SK-N-SH (cell line): ENCODE measurements at regions not wholly inside any gene's neighbourhood (a gene's known extent, or its start where the extent isn't known, plus 50 kb on each side); places are given as distances from the start of the nearest gene placed in this dataset.

Experiments
- CTCF ChIA-PET: fragments of 300-600, 350-600 bp; formaldehyde crosslinking; extraction: SDS; loops from one replicate; lab custom pipeline; 2021; lab: Yijun Ruan, JAX
- POLR2A ChIA-PET: fragments of 350-600 bp; sonication (Branson Sonifier 250); formaldehyde crosslinking; extraction: SDS; loops from one replicate; lab custom pipeline; 2020; ENCODE audit warnings: antibody characterized with exemption, inconsistent platforms; lab: Yijun Ruan, JAX
- DNase-seq: peaks from one replicate; pipeline ENCODE4 v3.0.0; 2012
- H2AFZ ChIP-seq: fragments of 200-600 bp; sonication (generic); 2 replicates; pipeline ENCODE4 v1.8.1; 2016; ENCODE audit warnings: antibody characterized with exemption, mild to moderate bottlenecking, low read depth
- H3F3A ChIP-seq: fragments of 200-600 bp; sonication (generic); replicated peaks from 2 replicates; pipeline ENCODE3; 2016; ENCODE audit warnings: antibody characterized with exemption, mild to moderate bottlenecking; ENCODE audit not compliant: insufficient read depth
- H3K27ac ChIP-seq, 2 experiments: fragments of 200-500 bp in 1 of 2; fragments of 200-600 bp in 1 of 2; sonication (Bioruptor generic) in 1 of 2; sonication (generic), shearing (Covaris generic) in 1 of 2; 2 replicates each; pipeline versions ENCODE4 v1.5.1 to v1.6.1; 2014 to 2016; ENCODE audit warnings: low read depth in 2 of 2, inconsistent platforms in 1 of 2, low read length in 1 of 2, mild to moderate bottlenecking in 1 of 2, mixed read lengths in 1 of 2
- H3K27me3 ChIP-seq: fragments of 200-600 bp; sonication (generic), shearing (Covaris generic); 2 replicates; pipeline ENCODE4 v1.6.1; 2016; ENCODE audit warnings: mixed run types; ENCODE audit not compliant: insufficient read depth
- H3K36me3 ChIP-seq, 2 experiments: fragments of 200-500 bp in 1 of 2; fragments of 200-600 bp in 1 of 2; sonication (Bioruptor generic) in 1 of 2; sonication (generic) in 1 of 2; replicated peaks in 1 of 2; 2 replicates each; pipeline versions ENCODE3 to v1.5.1; 2014 to 2016; ENCODE audit warnings: low read length in 1 of 2, mild to moderate bottlenecking in 1 of 2; ENCODE audit not compliant: insufficient read depth in 2 of 2, control insufficient read depth in 1 of 2
- H3K4me1 ChIP-seq, 2 experiments: fragments of 200-500 bp in 1 of 2; fragments of 200-600 bp in 1 of 2; sonication (Bioruptor generic) in 1 of 2; sonication (generic), shearing (Covaris generic) in 1 of 2; 2 replicates each; pipeline versions ENCODE4 v1.5.1 to v1.6.1; 2014 to 2016; ENCODE audit warnings: low read depth in 1 of 2, low read length in 1 of 2, mixed run types in 1 of 2; ENCODE audit not compliant: insufficient read depth in 2 of 2, control insufficient read depth in 1 of 2
- H3K4me2 ChIP-seq: fragments of 200-600 bp; sonication (generic), shearing (Covaris generic); 2 replicates; pipeline ENCODE4 v1.6.1; 2017; ENCODE audit warnings: mixed run types
- H3K4me3 ChIP-seq, 2 experiments: fragments of 200-500 bp in 1 of 2; fragments of 200-600 bp in 1 of 2; sonication (Bioruptor generic) in 1 of 2; sonication (generic), shearing (Covaris generic) in 1 of 2; 2 replicates each; pipeline versions ENCODE4 v1.5.1 to v1.8.1; 2014 to 2016; ENCODE audit warnings: low read depth in 2 of 2, inconsistent platforms in 1 of 2, low read length in 1 of 2, mild to moderate bottlenecking in 1 of 2, mixed read lengths in 1 of 2, moderate library complexity in 1 of 2
- H3K79me2 ChIP-seq: fragments of 200-600 bp; sonication (generic); 2 replicates; pipeline ENCODE4 v1.8.1; 2017; ENCODE audit warnings: mild to moderate bottlenecking; ENCODE audit not compliant: insufficient read depth
- H3K9ac ChIP-seq: fragments of 200-600 bp; sonication (generic); 2 replicates; pipeline ENCODE4 v1.6.1; 2017; ENCODE audit warnings: mixed run types
- H3K9me2 ChIP-seq: fragments of 200-600 bp; sonication (generic); 2 replicates; pipeline ENCODE4 v1.6.1; 2017; ENCODE audit warnings: mixed run types
- H3K9me3 ChIP-seq: fragments of 200-600 bp; sonication (generic); 2 replicates; pipeline ENCODE4 v1.6.1; 2017; ENCODE audit warnings: mixed run types, mild to moderate bottlenecking, moderate library complexity
- H4K20me1 ChIP-seq: fragments of 200-600 bp; sonication (generic); 2 replicates; pipeline ENCODE4 v1.6.1; 2017; ENCODE audit warnings: mild to moderate bottlenecking, mixed run types; ENCODE audit not compliant: insufficient read depth
- CHD2 ChIP-seq: fragments of 150-350 bp; IDR thresholded peaks from 2 replicates; pipeline ENCODE4 v1.6.1; 2018; ENCODE audit warnings: low read length; ENCODE audit not compliant: partially characterized antibody
- ELF1 ChIP-seq: IDR thresholded peaks from 2 replicates; pipeline ENCODE4 v1.4.0; 2012
- EZH2phosphoT487 ChIP-seq: fragments of 200-600 bp; sonication (generic); IDR thresholded peaks from 2 replicates; pipeline ENCODE4 v1.6.1; 2017; ENCODE audit warnings: low read depth, mixed run types, mild to moderate bottlenecking, antibody characterized with exemption, moderate library complexity, borderline replicate concordance
- FOXJ3 ChIP-seq: sonication (generic); formaldehyde crosslinking; IDR thresholded peaks from 2 replicates; pipeline ENCODE4 v1.5.1; 2020; ENCODE audit warnings: mild to moderate bottlenecking, missing genetic modification reagents
- GATA2 ChIP-seq: sonication (generic); formaldehyde crosslinking; IDR thresholded peaks from 2 replicates; pipeline ENCODE4 v1.5.0; 2020; ENCODE audit warnings: mild to moderate bottlenecking, missing genetic modification reagents
- MAX ChIP-seq: IDR thresholded peaks from 2 replicates; pipeline ENCODE4 v1.4.0; 2012; ENCODE audit warnings: low read depth
- NFIC ChIP-seq: IDR thresholded peaks from 2 replicates; pipeline ENCODE4 v1.4.0; 2012; ENCODE audit warnings: borderline replicate concordance
- NRF1 ChIP-seq: IDR thresholded peaks from 2 replicates; pipeline ENCODE4 v1.6.1; 2012; ENCODE audit warnings: low read depth, mild to moderate bottlenecking, low read length
- RAD21 ChIP-seq: IDR thresholded peaks from 2 replicates; pipeline ENCODE4 v1.6.1; 2012; ENCODE audit warnings: mild to moderate bottlenecking, low read length
- RCOR1 ChIP-seq: fragments of 150-350 bp; IDR thresholded peaks from 2 replicates; pipeline ENCODE4 v1.6.1; 2017; ENCODE audit warnings: antibody characterized with exemption, low read length
- RFX5 ChIP-seq: IDR thresholded peaks from 2 replicates; pipeline ENCODE4 v1.6.1; 2012; ENCODE audit warnings: mild to moderate bottlenecking, improper control_type of control experiment, low read length
- RXRA ChIP-seq: IDR thresholded peaks from 2 replicates; pipeline ENCODE4 v1.4.0; 2012; ENCODE audit warnings: low read depth, mild to moderate bottlenecking, borderline replicate concordance
- TEAD4 ChIP-seq: IDR thresholded peaks from 2 replicates; pipeline ENCODE4 v1.4.0; 2012; ENCODE audit warnings: mild to moderate bottlenecking, borderline replicate concordance; ENCODE audit not compliant: insufficient read depth
- WGBS: methylation state at CpG from one replicate; pipeline ENCODE4 v1.1.6; 2017; ENCODE audit warnings: low lambda C conversion rate; 5-methylcytosine and 5-hydroxymethylcytosine counted together
- TF ChIP-seq, protein P1 (sequence below): IDR thresholded peaks from 2 replicates; pipeline ENCODE4 v1.4.0; 2012; ENCODE audit warnings: low read depth, borderline replicate concordance
- TF ChIP-seq, protein P2 (sequence below): IDR thresholded peaks from 2 replicates; pipeline ENCODE4 v1.6.1; 2012; ENCODE audit warnings: mild to moderate bottlenecking, low read depth, low read length, moderate library complexity
- TF ChIP-seq, protein P3 (sequence below): fragments of 200-600 bp; sonication (generic); IDR thresholded peaks from 2 replicates; pipeline ENCODE4 v1.6.1; 2017; ENCODE audit warnings: antibody characterized with exemption, mild to moderate bottlenecking, moderate library complexity
- TF ChIP-seq, protein P4 (sequence below): IDR thresholded peaks from 2 replicates; pipeline ENCODE4 v1.4.0; 2012; ENCODE audit warnings: low read depth, borderline replicate concordance

DNA sequence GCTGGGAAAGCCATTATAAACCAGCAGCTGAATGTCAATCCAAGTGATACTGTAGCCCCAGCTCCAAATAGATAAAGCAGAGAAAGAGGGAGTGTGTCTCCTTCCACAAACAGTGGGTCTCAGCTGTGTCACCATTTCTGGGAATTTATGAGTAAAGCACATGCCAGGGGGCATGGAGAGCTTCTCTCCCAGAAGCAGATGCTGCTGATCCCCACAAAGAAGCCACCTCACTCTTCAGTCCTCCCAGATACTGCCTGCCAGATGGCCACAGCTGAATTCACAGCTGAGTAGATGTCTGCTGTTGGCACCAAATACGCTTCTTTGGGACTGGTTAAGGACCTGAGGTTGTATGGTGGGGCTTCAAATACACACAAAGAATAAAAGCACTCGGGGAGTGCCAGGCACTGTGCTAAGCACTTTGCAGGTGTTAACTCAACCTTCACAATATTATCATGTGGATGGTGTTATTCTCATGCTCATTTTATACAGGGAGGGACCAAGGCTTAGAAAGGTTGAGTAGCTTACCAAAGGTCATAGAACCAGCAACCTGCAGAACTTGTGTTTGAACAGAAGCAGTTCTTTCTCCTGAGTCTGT, 298.3 kb downstream of the CDH11 start:
- no peaks in the 10 kb centered on the region for H3K36me3 ChIP-seq
- ChIA-PET CTCF (interaction anchor here (1.0 kb wide), 1 partner anchor 20 kb away, joined by 5 read pairs; no protein-coding TSS in a partner anchor), POLR2A (no interaction called here)
- 49% methylated on average over 2 of the region's 2 CpGs for WGBS
- H3K4me2 ChIP-seq, result no peak overlapping the region
- H3K27me3 ChIP-seq, result no peaks in the 10 kb centered on the region
- H3K9me3 ChIP-seq, result no peaks in the 10 kb centered on the region
- DNase-seq, result no peak
- no peaks in the 10 kb centered on the region; a peak in 1 of 4 replicates for H3K4me1 ChIP-seq
- no peak overlapping the region for H3K9ac ChIP-seq
- H3F3A ChIP-seq, result no peaks in the 10 kb centered on the region
- no peaks in the 10 kb centered on the region for H3K79me2 ChIP-seq
- no peak overlapping the region for H2AFZ ChIP-seq
- H3K9me2 ChIP-seq, result no peaks in the 10 kb centered on the region
- H4K20me1 ChIP-seq, result no peaks in the 10 kb centered on the region
- H3K27ac ChIP-seq, result no peak overlapping the region
- no peak overlapping the region for H3K4me3 ChIP-seq
- TF ChIP-seq MAX (no peak), RCOR1 (no peak), RXRA (no peak), RAD21 (no peak), TEAD4 (no peak), RFX5 (no peak), FOXJ3 (CRISPR knock-in tag) (no peak), NRF1 (no peak), GATA2 (CRISPR knock-in tag) (no peak), EZH2phosphoT487 (no peak), CHD2 (no peak), NFIC (no peak), ELF1 (no peak)
- TF ChIP-seq, protein P1, sequence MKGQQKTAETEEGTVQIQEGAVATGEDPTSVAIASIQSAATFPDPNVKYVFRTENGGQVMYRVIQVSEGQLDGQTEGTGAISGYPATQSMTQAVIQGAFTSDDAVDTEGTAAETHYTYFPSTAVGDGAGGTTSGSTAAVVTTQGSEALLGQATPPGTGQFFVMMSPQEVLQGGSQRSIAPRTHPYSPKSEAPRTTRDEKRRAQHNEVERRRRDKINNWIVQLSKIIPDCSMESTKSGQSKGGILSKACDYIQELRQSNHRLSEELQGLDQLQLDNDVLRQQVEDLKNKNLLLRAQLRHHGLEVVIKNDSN, result no peak
- TF ChIP-seq, protein P2, sequence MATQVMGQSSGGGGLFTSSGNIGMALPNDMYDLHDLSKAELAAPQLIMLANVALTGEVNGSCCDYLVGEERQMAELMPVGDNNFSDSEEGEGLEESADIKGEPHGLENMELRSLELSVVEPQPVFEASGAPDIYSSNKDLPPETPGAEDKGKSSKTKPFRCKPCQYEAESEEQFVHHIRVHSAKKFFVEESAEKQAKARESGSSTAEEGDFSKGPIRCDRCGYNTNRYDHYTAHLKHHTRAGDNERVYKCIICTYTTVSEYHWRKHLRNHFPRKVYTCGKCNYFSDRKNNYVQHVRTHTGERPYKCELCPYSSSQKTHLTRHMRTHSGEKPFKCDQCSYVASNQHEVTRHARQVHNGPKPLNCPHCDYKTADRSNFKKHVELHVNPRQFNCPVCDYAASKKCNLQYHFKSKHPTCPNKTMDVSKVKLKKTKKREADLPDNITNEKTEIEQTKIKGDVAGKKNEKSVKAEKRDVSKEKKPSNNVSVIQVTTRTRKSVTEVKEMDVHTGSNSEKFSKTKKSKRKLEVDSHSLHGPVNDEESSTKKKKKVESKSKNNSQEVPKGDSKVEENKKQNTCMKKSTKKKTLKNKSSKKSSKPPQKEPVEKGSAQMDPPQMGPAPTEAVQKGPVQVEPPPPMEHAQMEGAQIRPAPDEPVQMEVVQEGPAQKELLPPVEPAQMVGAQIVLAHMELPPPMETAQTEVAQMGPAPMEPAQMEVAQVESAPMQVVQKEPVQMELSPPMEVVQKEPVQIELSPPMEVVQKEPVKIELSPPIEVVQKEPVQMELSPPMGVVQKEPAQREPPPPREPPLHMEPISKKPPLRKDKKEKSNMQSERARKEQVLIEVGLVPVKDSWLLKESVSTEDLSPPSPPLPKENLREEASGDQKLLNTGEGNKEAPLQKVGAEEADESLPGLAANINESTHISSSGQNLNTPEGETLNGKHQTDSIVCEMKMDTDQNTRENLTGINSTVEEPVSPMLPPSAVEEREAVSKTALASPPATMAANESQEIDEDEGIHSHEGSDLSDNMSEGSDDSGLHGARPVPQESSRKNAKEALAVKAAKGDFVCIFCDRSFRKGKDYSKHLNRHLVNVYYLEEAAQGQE, result no peak
- TF ChIP-seq, protein P3, sequence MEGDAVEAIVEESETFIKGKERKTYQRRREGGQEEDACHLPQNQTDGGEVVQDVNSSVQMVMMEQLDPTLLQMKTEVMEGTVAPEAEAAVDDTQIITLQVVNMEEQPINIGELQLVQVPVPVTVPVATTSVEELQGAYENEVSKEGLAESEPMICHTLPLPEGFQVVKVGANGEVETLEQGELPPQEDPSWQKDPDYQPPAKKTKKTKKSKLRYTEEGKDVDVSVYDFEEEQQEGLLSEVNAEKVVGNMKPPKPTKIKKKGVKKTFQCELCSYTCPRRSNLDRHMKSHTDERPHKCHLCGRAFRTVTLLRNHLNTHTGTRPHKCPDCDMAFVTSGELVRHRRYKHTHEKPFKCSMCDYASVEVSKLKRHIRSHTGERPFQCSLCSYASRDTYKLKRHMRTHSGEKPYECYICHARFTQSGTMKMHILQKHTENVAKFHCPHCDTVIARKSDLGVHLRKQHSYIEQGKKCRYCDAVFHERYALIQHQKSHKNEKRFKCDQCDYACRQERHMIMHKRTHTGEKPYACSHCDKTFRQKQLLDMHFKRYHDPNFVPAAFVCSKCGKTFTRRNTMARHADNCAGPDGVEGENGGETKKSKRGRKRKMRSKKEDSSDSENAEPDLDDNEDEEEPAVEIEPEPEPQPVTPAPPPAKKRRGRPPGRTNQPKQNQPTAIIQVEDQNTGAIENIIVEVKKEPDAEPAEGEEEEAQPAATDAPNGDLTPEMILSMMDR, result no peak
- TF ChIP-seq, protein P4, sequence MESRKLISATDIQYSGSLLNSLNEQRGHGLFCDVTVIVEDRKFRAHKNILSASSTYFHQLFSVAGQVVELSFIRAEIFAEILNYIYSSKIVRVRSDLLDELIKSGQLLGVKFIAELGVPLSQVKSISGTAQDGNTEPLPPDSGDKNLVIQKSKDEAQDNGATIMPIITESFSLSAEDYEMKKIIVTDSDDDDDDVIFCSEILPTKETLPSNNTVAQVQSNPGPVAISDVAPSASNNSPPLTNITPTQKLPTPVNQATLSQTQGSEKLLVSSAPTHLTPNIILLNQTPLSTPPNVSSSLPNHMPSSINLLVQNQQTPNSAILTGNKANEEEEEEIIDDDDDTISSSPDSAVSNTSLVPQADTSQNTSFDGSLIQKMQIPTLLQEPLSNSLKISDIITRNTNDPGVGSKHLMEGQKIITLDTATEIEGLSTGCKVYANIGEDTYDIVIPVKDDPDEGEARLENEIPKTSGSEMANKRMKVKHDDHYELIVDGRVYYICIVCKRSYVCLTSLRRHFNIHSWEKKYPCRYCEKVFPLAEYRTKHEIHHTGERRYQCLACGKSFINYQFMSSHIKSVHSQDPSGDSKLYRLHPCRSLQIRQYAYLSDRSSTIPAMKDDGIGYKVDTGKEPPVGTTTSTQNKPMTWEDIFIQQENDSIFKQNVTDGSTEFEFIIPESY, result no peak
